ENCODE measurements at regions not wholly inside any gene's neighbourhood (a gene's known extent, or its start where the extent isn't known, plus 50 kb on each side); places are given as distances from the start of the nearest gene placed in this dataset.

- Histone ChIP-seq H3K36me3 (replicated peaks) (no peaks in the 10 kb centered on the region), H3K27ac (no peak overlapping the region), H3K27me3 (replicated peaks) (no peaks in the 10 kb centered on the region), H3K4me3 (ENCODE audit: low read depth, low read length) (no peak overlapping the region)
- in situ Hi-C loops (cut with HindIII; ENCODE audit: low pct_ligation_motif_present, low sequenced_read_pairs), result no loop called here
- DNase-seq, result no peak
- no peak for TF ChIP-seq CTCF (IDR thresholded peaks at IDR 0.05; ENCODE audit: low read depth, low read length, missing control alignments)
Measured at GRCh38 chr10:57168611-57169240, 807.7 kb upstream of the ZWINT start.

- Histone ChIP-seq H3K27ac (no peak overlapping the region), H3K4me3 (ENCODE audit: low read depth, low read length) (no peak overlapping the region), H3K36me3 (replicated peaks) (no peaks in the 10 kb centered on the region), H3K27me3 (replicated peaks) (no peaks in the 10 kb centered on the region)
- no peak for TF ChIP-seq CTCF (IDR thresholded peaks at IDR 0.05; ENCODE audit: low read depth, low read length, missing control alignments)
- DNase-seq, result no peak
- in situ Hi-C loops (cut with HindIII; ENCODE audit: low pct_ligation_motif_present, low sequenced_read_pairs), result no loop called here
Measured at GRCh38 chr10:57165671-57166070, 804.6 kb upstream of the ZWINT start.

GRCh38 chr10:57162231-57162630, 801.2 kb upstream of the ZWINT start:
- Histone ChIP-seq H3K36me3 (replicated peaks) (no peaks in the 10 kb centered on the region), H3K4me3 (ENCODE audit: low read depth, low read length) (no peak overlapping the region), H3K27me3 (replicated peaks) (no peaks in the 10 kb centered on the region), H3K27ac (no peak overlapping the region)
- TF ChIP-seq CTCF (IDR thresholded peaks at IDR 0.05; ENCODE audit: low read depth, low read length, missing control alignments), result no peak
- DNase-seq, result no peak
- in situ Hi-C loops (cut with HindIII; ENCODE audit: low pct_ligation_motif_present, low sequenced_read_pairs), result no loop called here

- Histone ChIP-seq H3K36me3 (replicated peaks) (no peaks in the 10 kb centered on the region), H3K27me3 (replicated peaks) (no peaks in the 10 kb centered on the region), H3K27ac (no peak overlapping the region), H3K4me3 (ENCODE audit: low read depth, low read length) (no peak overlapping the region)
- in situ Hi-C loops (cut with HindIII; ENCODE audit: low pct_ligation_motif_present, low sequenced_read_pairs), result no loop called here
- no peak for TF ChIP-seq CTCF (IDR thresholded peaks at IDR 0.05; ENCODE audit: low read depth, low read length, missing control alignments)
- DNase-seq, result no peak
Measured at GRCh38 chr10:57161157-57161556, 800.1 kb upstream of the ZWINT start.

- no peak for DNase-seq
- no peaks in the 10 kb centered on the region for H3K36me3 ChIP-seq (replicated peaks)
- no peaks in the 10 kb centered on the region for H3K27me3 ChIP-seq (replicated peaks)
- no peak for TF ChIP-seq CTCF (IDR thresholded peaks at IDR 0.05; ENCODE audit: low read depth, low read length, missing control alignments)
- no peak overlapping the region for H3K27ac ChIP-seq
- in situ Hi-C loops (cut with HindIII; ENCODE audit: low pct_ligation_motif_present, low sequenced_read_pairs), result no loop called here
- H3K4me3 ChIP-seq (ENCODE audit: low read depth, low read length), result no peak overlapping the region
Measured at GRCh38 chr10:57145548-57145947, 784.5 kb upstream of the ZWINT start.

GRCh38 chr10:57142925-57143576, 782.0 kb upstream of the ZWINT start:
- TF ChIP-seq CTCF (IDR thresholded peaks at IDR 0.05; ENCODE audit: low read depth, low read length, missing control alignments), result no peak
- no peaks in the 10 kb centered on the region for H3K36me3 ChIP-seq (replicated peaks)

More at GRCh38 chr10:57142925-57143576, 782.0 kb upstream of the ZWINT start:
- Histone ChIP-seq H3K27ac (no peak overlapping the region), H3K4me3 (ENCODE audit: low read depth, low read length) (no peak overlapping the region), H3K27me3 (replicated peaks) (no peaks in the 10 kb centered on the region)
- no peak for DNase-seq
- in situ Hi-C loops (cut with HindIII; ENCODE audit: low pct_ligation_motif_present, low sequenced_read_pairs), result no loop called here

Data from brain microvascular endothelial cell (primary cell).